Activated CD8-positive, alpha-beta T cell treated with anti-CD3 and anti-CD28 coated beads for 36 hours (primary cell): ENCODE measurements at regions not wholly inside any gene's neighbourhood (a gene's known extent, or its start where the extent isn't known, plus 50 kb on each side); places are given as distances from the start of the nearest gene placed in this dataset.

Experiments
- ATAC-seq: fragments of 200-7000 bp; cut with Tn5 transposase; one replicate; pipeline ENCODE4 v1.10.0; 2021; ENCODE audit warnings: mild to moderate bottlenecking, moderate library complexity
- CTCF ChIA-PET: fragments of 350-600 bp; sonication (Branson Sonifier 250); formaldehyde crosslinking; loops from one replicate; lab custom pipeline; 2021; ENCODE audit warnings: antibody characterized with exemption; lab: Charles Lee
- POLR2A ChIA-PET: fragments of 350-600 bp; sonication (Branson Sonifier 250); formaldehyde crosslinking; loops from one replicate; lab custom pipeline; 2021; ENCODE audit warnings: antibody characterized with exemption; lab: Charles Lee
- DNase-seq: peaks from one replicate; pipeline ENCODE4 v3.0.0-alpha.2; 2020
- H3K27ac Mint-ChIP-seq: one replicate; pipeline ENCODE4 v1.8.0; 2021; ENCODE audit warnings: mild to moderate bottlenecking, mixed read lengths
- H3K27me3 Mint-ChIP-seq: one replicate; pipeline ENCODE4 v1.8.0; 2021; ENCODE audit warnings: mixed read lengths
- H3K36me3 Mint-ChIP-seq: one replicate; pipeline ENCODE4 v1.8.0; 2021; ENCODE audit warnings: low read depth, mixed read lengths
- H3K4me1 Mint-ChIP-seq: one replicate; pipeline ENCODE4 v1.8.0; 2021; ENCODE audit warnings: low read depth, mixed read lengths
- H3K4me3 Mint-ChIP-seq: one replicate; pipeline ENCODE4 v1.8.0; 2021; ENCODE audit warnings: mild to moderate bottlenecking, moderate library complexity, mixed read lengths
- H3K9me3 Mint-ChIP-seq: one replicate; pipeline ENCODE4 v1.8.0; 2021; ENCODE audit warnings: mixed read lengths
- intact Hi-C: fragments of 100-400 bp; cut with micrococcal nuclease; formaldehyde crosslinking; loops from one replicate; pipeline ENCODE4 v1.10.0; 2022
- TF ChIP-seq, protein P1 (sequence below): fragments of 200-600 bp; IDR thresholded peaks from one replicate; pipeline ENCODE4 v1.8.0; 2022; ENCODE audit warnings: antibody characterized with exemption, mild to moderate bottlenecking

GRCh38 chr5:2289380-2289779 is 406.7 kb upstream of the IRX4 start:
- H3K4me3 Mint-ChIP-seq, result no peak overlapping the region
- H3K9me3 Mint-ChIP-seq, result no peaks in the 10 kb centered on the region
- no peak overlapping the region for H3K27ac Mint-ChIP-seq
- no peaks in the 10 kb centered on the region for H3K36me3 Mint-ChIP-seq
- ChIA-PET CTCF (no interaction called here), POLR2A (no interaction called here)
- TF ChIP-seq, protein P1, sequence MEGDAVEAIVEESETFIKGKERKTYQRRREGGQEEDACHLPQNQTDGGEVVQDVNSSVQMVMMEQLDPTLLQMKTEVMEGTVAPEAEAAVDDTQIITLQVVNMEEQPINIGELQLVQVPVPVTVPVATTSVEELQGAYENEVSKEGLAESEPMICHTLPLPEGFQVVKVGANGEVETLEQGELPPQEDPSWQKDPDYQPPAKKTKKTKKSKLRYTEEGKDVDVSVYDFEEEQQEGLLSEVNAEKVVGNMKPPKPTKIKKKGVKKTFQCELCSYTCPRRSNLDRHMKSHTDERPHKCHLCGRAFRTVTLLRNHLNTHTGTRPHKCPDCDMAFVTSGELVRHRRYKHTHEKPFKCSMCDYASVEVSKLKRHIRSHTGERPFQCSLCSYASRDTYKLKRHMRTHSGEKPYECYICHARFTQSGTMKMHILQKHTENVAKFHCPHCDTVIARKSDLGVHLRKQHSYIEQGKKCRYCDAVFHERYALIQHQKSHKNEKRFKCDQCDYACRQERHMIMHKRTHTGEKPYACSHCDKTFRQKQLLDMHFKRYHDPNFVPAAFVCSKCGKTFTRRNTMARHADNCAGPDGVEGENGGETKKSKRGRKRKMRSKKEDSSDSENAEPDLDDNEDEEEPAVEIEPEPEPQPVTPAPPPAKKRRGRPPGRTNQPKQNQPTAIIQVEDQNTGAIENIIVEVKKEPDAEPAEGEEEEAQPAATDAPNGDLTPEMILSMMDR, result no peak
- no peaks in the 10 kb centered on the region for H3K27me3 Mint-ChIP-seq
- DNase-seq (no peak), ATAC-seq (no peak)
- intact Hi-C loops, result no loop called here
- no peaks in the 10 kb centered on the region for H3K4me1 Mint-ChIP-seq

DNA sequence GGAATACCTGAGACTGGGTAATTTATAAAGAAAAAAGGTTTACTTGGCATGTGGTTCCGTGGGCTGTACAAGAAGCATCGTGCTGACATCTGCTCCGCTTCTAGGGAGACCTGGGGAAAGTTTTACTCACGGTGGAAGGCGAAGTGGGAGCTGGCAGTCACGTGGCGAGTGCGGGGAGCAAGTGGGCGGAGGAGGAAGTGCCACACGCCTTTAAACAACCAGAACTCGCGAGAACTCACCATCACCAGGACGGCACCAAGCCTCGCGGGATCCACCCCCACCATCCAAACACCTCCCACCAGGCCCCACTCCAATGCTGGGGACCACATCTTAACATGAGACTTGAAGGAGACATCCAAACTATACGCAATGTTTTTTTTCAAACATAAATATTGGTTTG is 406.2 kb upstream of the IRX4 start:
- H3K36me3 Mint-ChIP-seq, result no peaks in the 10 kb centered on the region
- H3K27ac Mint-ChIP-seq, result no peak overlapping the region
- ChIA-PET POLR2A (no interaction called here), CTCF (no interaction called here)
- no peaks in the 10 kb centered on the region for H3K9me3 Mint-ChIP-seq
- intact Hi-C loops, result no loop called here
- no peaks in the 10 kb centered on the region for H3K4me1 Mint-ChIP-seq
- H3K27me3 Mint-ChIP-seq, result no peaks in the 10 kb centered on the region
- no peak overlapping the region for H3K4me3 Mint-ChIP-seq
- no peak for ATAC-seq
- TF ChIP-seq, protein P1, result no peak
- no peak for DNase-seq

- intact Hi-C loops, result no loop called here
- TF ChIP-seq, protein P1, result no peak
These were observed 405.7 kb upstream of the IRX4 start for GRCh38 chr5:2288466-2288865.

DNA sequence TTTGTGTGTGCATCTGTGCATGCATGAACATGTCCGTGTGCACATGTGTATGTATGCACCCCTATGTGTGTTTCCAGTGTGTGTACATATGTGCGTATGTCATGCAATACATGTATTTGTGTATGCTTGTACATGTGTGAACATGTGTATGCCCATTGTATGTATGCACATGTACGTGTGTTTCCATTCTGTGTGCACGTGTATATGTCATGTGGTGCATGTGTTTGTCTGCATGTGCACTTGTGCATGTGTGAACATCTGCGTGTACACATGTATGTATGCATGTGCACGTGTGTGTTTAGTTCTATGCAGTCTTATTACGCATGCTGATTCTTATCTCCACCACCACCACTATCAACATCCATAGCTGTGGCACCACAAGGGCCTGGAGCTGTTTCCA is 403.5 kb upstream of the IRX4 start:
- H3K27ac Mint-ChIP-seq, result no peak overlapping the region
- DNase-seq, result no peak
- no peak for ATAC-seq
- intact Hi-C loops, result no loop called here
- H3K27me3 Mint-ChIP-seq, result no peaks in the 10 kb centered on the region
- ChIA-PET CTCF (no interaction called here), POLR2A (no interaction called here)
- no peaks in the 10 kb centered on the region for H3K9me3 Mint-ChIP-seq
- no peak overlapping the region for H3K4me3 Mint-ChIP-seq
- TF ChIP-seq, protein P1, result no peak
- H3K36me3 Mint-ChIP-seq, result no peaks in the 10 kb centered on the region
- no peaks in the 10 kb centered on the region for H3K4me1 Mint-ChIP-seq

More at GRCh38 chr5:2288466-2288865, 405.7 kb upstream of the IRX4 start:
- Mint-ChIP-seq H3K36me3 (no peaks in the 10 kb centered on the region), H3K4me1 (no peaks in the 10 kb centered on the region), H3K27ac (no peak overlapping the region), H3K9me3 (no peaks in the 10 kb centered on the region), H3K27me3 (no peaks in the 10 kb centered on the region), H3K4me3 (no peak overlapping the region)
- DNase-seq, result no peak
- ChIA-PET CTCF (no interaction called here), POLR2A (no interaction called here)
- ATAC-seq, result no peak

GRCh38 chr5:2284678-2285077 is 402.0 kb upstream of the IRX4 start:
- no peaks in the 10 kb centered on the region for H3K9me3 Mint-ChIP-seq
- ChIA-PET CTCF (no interaction called here), POLR2A (no interaction called here)
- ATAC-seq (no peak), DNase-seq (no peak)
- TF ChIP-seq, protein P1, result no peak
- no peak overlapping the region for H3K4me3 Mint-ChIP-seq
- no peaks in the 10 kb centered on the region for H3K4me1 Mint-ChIP-seq
- intact Hi-C loops, result no loop called here
- no peak overlapping the region for H3K27ac Mint-ChIP-seq
- no peaks in the 10 kb centered on the region for H3K27me3 Mint-ChIP-seq
- H3K36me3 Mint-ChIP-seq, result no peaks in the 10 kb centered on the region
